Activated CD4-positive, CD25-positive, alpha-beta regulatory T cell treated with anti-CD3 and anti-CD28 coated beads, Interleukin-2, amount 50 U/mL, for 24 hours (primary cell): ENCODE measurements at regions not wholly inside any gene's neighbourhood (a gene's known extent, or its start where the extent isn't known, plus 50 kb on each side); places are given as distances from the start of the nearest gene placed in this dataset.

ENCODE experiments used
- ATAC-seq, 2 donors: fragments of 150-1000 bp; cut with Tn5 transposase; one replicate each; pipeline ENCODE4 v1.10.0; 2021; ENCODE audit warnings: mild to moderate bottlenecking in 1 of 2, moderate library complexity in 1 of 2

DNA sequence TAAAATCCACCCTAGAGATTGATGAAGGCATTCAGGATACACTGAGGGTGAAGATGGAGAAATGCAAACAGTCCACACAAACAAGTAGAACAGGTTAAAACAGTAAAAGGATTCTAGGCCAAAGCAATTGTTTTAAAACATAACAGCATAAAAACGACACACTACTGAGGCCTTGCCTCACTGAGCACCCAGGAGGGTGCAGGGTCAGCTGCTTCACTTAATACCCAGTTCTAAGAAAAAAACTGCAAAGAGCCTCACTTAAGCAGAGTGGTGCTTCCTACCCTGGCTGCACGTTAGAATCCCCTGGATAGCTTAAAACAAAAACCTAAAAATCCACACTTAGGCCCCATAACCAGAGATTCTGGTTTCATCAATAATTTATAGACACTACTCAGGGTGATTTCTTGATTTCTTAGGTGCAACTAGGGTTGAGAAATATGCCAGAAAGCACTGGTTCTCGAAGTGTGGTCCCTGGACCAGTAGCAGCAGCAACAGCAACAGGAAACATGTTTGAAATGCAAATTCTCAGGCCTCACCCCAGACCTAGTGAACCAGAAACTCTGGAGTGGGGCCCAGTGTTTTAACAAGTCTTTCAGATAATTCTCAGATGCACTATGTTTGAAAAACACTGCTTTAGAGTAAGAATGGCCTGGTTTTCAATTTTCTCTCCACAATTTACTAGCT, 279.1 kb downstream of the ZEB2 start:
- ATAC-seq, result no peak

DNA sequence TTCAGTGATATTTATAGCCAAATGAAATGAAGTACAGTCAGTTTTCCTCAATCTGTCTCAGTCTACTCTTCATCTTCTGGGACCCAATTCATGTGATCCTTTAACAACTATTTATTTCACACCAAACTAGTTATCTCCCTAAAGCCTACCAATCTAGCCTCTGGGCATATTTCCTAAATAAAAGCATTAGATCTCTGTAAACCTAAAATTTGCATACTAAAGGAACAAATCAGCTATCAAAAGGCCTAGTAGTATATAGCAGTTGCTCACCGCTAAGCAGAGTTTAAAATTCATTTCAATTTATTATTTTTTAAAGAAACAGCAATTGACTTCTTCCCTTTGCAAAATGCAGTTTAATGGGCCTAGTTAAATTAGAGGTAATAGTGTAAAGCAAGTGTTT, 280.2 kb downstream of the ZEB2 start:
- no peak for ATAC-seq

DNA sequence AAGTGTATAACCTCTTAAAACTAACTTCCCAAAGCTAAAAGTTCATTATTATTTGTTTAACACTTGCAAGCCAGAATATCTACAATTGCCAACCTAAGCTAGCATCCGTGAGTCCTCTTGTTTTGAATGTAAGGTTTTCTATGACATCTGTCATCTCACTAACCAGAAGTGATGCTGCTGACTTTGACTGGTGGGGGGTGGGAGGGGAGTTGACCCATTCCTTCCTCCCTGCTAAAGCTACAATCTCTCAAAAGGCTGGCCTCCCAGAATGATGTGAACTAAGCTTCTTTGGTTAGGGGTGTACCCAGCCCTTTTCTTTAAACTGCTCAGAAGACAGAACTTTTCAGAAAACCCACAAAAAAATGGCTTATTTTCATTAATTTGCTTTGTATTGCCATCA, 280.6 kb downstream of the ZEB2 start:
- ATAC-seq, result no peak

DNA sequence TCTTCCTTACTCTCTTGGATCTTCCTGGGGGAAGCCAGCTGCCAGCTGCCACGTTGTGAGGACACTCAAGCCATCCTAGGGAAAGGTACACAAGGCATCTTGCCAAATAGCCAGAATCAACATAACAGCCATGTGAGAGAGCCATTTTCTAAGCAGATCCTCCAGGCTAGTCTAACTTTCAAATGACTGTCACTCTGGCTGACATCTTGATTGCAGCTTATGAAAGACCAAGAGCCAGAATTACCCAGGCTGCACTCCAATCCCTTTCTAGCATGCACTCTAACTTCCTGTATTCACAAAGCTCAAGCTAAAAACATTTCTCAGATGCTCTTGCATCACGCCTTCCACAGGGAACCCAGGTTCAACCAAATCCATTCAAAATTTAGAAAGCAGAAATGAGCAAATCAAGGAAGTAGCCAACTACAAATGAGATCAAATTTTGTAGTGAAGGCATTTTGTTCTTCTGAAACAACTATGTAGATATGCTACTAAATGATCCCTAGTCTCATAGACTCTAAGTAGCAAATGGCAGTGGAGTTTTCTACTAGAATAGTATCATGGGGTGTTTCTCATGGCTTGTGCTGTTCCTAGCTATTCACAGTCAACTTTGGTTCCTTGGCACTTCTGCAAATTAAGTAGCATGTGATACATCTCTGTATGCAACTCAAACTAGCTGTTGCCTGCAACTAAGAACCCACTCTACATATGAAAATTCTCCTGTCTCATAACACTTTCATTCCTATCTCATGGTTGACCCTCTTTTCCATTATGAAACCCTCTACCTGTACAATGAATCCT, 281.9 kb downstream of the ZEB2 start:
- ATAC-seq, result no peak

DNA sequence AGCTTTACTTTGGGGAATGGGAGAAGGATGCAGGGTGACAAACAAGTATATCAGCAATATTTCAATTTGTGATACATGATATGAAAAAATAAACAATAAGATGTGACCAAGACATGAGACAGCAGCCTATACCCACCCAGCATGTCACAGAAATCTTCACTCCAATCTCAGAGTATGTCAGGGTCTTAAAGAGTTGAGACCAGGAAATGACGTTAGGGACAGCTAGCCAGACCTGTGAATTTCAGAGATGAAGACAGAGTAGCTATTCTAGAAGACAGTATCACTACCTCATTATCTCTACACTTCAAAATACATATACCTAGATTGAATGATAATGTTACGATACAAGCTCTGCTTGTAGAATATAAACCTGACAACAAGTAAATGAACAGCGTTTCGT, 282.8 kb downstream of the ZEB2 start:
- no peak for ATAC-seq

DNA sequence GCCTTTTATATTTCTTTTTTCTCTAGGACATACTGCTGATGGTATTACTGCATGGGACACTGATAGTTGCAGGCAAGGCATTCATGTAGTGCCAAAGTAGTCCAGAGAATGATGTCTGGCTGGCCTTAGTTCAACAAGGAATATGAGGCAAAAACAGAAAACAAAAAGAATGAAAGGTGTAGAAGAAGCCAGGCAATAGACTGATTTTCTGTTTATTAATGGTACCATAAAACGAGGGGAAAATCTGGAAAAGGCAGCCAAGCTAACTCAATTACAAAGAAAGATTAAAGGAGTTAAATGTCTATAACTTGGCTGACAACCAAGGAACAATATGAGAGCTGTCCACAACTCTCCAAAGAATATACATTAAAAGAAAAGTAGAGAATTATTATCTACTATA, 284.9 kb downstream of the ZEB2 start:
- no peak for ATAC-seq

DNA sequence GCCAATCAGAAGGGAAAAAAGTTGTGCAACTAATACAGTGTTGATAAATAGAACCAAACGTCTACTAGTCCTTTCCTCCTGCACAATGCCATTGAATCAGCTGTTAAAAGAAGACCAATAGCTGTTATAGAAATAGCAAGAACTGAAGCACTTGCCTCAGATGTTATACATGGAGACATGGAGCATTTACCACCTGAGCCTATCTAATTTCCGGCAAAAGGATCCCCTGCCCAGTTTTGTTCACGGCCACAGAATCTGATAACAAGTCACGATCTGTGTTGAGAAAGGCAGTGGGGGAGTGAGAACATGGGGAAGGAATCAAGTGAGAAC, 285.4 kb downstream of the ZEB2 start:
- no peak for ATAC-seq

DNA sequence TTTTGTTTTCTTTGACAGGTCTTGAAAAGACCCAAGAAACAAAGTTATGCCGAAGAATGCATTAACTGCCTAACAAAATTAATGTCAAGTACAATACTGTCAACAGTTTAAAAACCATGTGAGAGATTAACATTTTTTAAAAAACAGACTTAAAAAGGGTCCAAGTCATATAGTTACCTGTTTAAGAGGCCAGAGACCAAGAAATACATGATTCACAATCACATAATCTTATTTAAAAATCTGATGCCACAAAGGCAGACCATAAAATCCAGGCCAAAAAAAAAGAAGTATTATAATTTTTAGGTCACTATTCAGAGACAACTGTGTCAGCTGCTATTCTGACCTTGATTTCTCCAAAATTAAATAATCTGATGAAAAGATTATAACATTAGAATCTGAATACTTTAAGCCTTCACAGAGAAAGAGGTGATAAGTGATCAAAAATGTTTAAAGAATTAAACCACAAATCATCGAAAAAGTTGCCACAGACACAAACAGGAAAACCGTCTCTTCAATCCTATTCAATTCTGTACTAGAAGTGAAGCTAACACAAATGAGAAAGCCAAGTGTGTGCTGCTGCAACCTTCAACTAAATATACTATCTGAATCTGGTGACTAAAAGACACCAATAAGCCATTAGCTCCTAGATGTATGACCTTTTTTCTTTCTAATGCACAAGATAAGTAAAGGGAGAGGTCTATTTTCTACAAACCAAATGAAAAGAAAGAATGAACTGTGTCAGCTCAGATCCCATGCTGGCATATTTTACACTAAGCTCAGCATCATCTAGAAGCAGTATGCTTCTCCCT, 286.0 kb downstream of the ZEB2 start:
- ATAC-seq, result peak; percentile 51 to 58

DNA sequence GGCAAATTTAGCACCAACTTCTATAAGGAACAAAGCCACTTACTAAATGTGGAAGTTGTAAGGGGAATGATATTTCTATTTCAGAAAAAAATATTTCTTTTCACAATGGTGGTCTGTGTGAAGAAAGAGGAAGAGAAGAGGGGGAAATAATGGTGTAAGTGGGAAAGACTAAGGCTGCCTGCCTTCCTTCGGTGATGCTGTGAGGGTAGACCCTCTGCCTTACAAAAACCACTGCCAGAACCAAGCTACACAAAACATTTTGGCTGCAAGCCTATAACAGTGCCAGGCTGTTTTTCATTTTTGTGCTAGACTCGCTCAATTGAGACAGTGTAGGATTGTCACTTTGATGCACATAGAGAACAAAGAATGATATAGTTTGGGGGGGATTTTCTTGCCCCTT, 286.6 kb downstream of the ZEB2 start:
- ATAC-seq, result no peak

DNA sequence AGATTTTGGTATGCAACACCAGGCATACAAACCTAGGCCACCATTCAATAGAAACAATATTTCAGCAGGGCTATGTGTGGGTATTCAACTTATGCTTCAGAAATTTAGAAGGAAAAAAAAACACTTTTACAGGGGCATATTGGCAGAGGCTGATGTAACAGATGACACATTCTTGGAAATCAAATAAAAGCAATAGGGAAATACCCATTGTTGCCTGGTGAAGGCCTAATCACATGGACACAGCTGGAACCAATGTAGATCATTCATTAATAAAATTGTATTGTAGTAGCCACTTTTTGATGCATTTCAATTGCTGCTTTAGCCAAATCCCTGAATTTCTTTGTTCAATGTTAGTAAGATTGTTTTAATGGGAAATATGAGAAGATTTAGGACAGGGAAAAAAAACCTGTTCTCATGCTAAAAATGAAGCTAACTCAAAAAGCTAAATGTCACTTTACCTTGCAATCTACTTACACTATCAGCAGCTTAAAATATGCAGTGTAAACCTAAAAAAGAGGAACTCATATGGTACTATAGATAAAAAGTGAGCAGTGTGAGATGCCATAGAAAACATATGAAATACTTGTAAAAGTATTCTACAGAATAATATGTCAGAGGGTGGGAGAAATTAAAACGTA, 289.4 kb downstream of the ZEB2 start:
- peak in 1 of 2 donors; percentile 11 for ATAC-seq

DNA sequence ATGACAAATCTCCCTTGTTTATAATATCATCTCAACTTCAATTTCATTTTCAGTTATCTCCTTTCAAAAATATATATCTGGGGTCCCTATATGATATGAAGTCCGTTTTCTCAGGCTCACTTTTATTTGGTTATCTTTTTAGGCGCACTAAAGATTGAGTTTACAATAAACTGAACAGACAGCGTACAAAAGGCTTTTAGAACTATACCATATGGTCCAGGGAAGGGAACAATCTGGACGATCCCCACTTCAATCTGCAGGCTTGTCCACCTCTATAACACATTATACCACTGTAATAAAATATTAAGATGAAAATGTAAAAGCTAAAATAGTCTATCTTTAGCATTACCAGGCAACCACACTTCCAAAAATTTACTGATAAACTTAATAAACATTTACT, 289.9 kb downstream of the ZEB2 start:
- no peak for ATAC-seq

DNA sequence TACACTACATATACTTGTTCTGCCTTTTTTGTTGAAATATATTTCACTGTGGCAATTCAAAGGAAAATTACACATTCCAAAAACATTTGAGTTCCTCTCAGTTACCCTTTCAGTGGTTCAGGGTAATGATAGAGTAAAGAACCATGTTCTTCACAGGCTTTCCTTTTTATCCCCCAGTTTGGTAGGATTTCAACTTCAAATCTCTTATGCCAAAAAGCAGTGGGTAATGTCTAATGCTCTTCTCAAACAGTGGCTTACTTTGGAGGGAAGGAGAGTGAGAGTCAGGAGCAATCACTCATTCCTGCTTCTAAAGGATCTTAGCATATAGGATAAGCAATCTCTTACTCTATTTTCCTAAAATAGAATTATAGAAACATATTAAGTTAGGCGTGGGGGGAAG, 290.6 kb downstream of the ZEB2 start:
- no peak for ATAC-seq

DNA sequence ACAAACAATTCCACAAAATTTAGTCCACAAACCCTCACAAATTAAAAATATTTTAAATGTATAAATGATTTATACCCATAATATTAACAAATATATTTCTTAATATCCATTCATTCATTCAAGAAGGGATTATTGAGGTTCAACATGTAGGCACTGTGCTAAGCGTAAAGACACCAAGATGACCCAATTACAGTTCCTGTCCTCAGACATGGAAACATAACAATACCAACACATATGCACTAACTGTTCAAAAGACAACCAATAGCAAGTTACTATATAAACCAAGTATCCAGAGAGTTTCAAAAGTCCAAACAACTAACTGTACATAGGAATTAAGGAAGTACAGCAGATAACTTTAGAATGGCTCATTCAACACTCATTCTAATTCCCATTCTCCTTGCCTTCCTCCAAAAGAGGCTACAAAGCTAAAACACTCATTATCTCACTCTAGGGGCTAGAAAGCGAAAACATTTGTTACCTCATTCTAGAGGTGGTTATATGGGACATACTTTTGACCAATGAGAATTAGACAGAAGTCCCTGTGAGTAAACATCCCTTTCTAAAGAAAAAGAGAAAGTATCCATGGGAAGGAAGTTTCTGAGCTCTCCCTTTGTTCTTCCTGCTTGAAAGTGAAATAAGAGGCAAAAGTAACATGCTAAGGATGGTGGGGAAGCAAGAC, 292.4 kb downstream of the ZEB2 start:
- no peak for ATAC-seq

DNA sequence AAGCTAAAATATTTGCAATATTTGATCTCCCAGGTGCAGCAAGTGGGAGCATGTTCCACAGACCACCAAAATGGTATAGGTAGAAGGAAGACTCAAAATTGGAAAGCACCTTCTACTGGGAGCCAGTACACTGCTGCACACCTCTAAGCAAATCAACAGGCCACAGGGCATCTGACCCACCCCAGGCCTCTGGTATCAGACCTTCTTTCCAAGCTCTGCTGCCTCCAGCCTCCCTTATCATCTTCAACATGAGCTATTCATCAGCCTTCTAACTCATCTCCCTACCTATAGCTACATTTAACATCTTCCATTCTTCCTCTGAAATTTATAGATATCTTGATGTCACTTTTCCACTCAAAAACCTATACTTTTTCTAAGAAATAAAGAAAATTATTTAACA, 294.8 kb downstream of the ZEB2 start:
- ATAC-seq, result no peak

DNA sequence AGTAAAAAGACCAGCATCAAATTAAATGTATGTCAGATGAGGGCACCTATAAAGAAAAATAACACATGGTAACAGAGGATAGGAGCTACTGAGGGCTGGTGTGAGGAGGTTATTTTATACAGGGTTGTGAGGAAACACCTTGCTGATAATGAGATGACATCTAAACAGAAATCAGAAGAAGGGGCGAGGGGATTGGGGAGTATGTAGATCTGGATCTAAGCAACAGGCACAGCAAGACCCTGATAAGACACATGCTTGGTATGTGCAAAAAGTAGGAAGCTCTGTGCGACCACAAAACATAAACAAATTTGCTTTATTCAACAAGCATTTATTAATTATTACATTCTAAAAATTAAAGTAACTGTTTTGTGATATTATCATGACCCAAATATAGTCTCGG, 295.4 kb downstream of the ZEB2 start:
- ATAC-seq, result no peak

DNA sequence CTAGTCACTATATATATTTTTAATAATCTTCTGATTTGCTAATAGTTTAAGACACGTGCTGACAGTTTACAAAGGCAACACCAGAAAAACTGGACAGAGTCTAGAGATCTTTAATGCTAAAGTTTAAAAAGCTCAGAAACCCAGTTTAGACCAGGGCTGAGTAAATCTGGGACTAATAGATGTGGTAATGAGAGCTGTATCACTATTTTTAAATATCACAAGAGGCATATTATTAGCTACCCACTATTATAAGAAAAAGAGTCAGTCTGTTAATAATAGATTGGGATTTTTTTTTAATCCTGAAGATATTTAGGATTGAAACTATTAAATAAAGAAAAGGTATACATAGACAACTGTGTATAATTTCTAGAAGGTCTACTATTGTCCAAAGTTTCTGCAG, 299.9 kb downstream of the ZEB2 start:
- ATAC-seq, result no peak

DNA sequence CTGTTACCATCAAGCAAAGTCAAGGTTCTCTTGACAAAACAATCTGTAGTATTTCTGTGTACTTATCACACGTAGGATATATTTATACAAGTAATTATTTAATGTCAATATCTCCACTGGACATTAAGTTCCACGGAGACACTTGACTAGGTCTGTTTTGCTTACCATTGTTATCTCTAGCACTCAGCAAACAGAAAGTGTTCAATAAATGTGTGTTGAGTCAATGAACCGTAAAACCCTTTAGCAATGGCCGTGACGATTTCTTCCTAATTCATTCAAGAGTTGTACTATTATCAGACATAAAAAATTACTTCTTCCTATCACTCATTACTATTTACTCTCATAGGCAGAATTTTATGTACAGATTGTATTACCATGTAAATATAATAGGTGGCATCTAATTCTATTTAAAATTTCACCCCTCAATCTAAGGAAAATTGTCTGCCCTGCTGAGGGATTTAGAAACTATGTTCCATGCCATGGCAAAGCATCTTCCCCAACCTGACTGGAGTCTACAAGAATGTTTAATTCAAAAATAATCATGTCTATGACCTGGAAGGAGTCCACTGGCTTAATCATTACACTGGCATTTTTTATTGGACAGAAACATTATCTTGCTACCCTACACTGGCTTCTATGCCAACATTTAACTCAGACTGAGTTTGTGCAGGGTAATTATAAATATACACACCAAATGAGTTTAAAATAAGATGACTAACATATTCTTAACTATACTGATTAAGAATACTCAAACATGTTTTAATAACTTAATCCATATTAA, 301.9 kb downstream of the ZEB2 start:
- ATAC-seq, result no peak

DNA sequence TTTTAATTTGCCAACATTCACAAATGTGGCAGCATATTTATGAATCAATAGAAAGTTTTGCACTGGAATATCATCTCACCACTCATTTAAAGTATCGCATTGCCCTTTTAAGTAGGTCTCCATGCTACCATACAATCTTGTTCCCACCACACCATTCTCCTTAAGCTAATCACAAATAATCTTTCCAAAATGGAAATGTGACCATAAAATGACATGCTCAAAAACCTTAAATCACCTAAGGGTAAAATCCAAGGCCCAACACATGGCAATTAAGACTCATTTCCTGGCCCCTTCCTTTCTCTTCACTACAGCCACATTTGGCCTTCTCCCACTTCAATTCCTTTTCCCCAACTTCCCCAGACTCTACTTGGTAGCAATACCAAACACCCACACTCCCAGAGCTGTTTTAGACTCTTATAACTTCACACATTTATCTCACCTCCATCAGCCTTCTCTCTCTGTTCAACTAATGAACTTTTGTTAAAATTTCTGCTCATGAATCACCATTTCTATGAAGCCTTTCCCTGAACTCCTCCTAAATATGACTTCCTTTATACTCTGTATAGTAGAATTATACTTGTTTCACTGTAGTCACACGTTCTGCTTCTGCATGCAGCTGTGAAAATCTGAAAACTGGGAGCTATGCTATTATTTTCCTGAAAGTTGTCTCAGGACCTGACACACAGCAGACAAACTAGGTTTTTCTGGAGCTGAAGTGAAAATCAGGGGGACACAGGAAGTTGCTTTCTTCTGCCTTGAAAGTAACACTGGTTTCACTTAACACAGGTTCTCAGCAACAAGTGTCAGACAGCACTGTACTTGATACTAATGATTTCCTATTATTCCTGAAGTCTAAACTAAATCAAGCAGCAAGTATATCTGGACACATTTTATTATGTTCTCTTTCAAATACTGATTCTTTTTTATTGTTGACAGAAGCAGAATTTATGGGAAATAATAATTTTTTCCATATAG, 303.9 kb downstream of the ZEB2 start:
- ATAC-seq, result peak; percentile 22 to 39

DNA sequence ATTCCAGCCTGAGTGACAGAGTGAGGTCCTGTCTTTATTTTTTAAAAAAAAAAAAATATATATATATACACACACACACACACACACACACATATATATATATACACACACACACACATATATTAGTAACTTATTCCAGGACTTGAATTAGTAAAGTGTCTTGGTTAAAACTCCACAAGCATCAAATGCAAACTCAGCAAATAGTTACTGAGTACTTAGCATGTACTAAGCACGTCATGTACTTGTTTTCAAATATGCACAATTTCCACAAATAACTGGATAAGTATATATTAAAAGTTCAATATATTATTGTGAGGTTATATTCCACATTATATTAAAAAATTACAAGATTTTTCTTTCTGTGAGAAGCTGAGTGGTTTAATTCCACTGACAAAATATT, 304.7 kb downstream of the ZEB2 start:
- no peak for ATAC-seq

DNA sequence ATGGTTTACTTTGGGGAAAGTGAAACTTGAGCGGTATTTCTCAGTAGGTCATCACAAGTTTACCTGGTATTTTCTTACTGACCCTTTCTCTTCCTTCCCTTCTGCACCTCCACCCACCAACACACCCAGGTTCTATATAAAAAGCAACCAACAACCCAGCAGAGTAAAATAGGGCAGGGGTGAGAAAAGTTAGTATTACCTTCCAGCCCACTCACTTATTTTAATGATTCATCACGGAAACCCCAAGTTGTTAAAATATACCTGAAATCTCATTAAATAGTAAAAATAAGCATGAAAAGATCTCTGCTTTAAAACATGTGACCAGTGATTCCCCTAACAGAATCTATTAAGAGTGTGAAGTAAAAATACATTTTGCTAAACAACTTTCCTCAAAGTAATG, 306.1 kb downstream of the ZEB2 start:
- ATAC-seq, result peak; percentile 70 to 73

DNA sequence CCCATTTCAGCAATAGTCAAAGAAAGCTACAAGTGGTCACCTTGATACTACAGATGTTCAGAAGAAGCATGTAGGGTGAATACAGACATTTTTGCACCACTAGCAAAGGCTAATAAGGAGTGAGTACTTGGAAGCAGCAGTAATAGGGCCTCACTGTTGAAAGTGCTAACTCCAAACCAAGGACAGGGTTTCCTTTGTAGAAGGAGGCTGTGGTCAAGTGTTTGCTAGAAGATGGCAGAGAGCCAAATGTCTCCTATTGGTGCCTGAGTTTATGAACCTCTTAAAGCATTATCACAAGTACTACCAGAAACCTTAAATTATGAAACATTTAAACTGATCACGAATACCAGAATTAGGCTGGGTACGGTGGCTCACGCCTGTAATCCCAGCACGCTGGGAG, 308.1 kb downstream of the ZEB2 start:
- no peak for ATAC-seq
